Skeletal muscle satellite cell (primary cell): ENCODE measurements at regions not wholly inside any gene's neighbourhood (a gene's known extent, or its start where the extent isn't known, plus 50 kb on each side); places are given as distances from the start of the nearest gene placed in this dataset.
"Not testable (repeated sequence)": the region's sequence is repeated elsewhere in the genome, so short reads cannot be mapped to it uniquely, and the experiment has no call there.

Source experiments
- H3K27me3 ChIP-seq: 2 replicates; pipeline ENCODE4 v1.7.0; 2013; ENCODE audit warnings: low read length; ENCODE audit not compliant: control insufficient read depth, insufficient read depth
- H3K36me3 ChIP-seq: 2 replicates; pipeline ENCODE4 v1.7.0; 2013; ENCODE audit warnings: mild to moderate bottlenecking, control low read depth, low read length; ENCODE audit not compliant: insufficient read depth
- H3K4me1 ChIP-seq: 2 replicates; pipeline ENCODE4 v1.7.0; 2013; ENCODE audit warnings: low read length; ENCODE audit not compliant: control insufficient read depth, insufficient read depth
- H3K4me2 ChIP-seq: 2 replicates; pipeline ENCODE4 v1.7.0; 2013; ENCODE audit warnings: mild to moderate bottlenecking, low read length
- H3K4me3 ChIP-seq: 2 replicates; pipeline ENCODE4 v1.7.0; 2013; ENCODE audit warnings: low read length
- H3K9ac ChIP-seq: 2 replicates; pipeline ENCODE4 v1.7.0; 2013; ENCODE audit warnings: mild to moderate bottlenecking, low read depth, low read length, moderate library complexity
- H3K9me3 ChIP-seq: replicated peaks from 2 replicates; pipeline ENCODE4 v1.7.0; 2013; ENCODE audit warnings: mild to moderate bottlenecking, control low read depth, low read length

DNA sequence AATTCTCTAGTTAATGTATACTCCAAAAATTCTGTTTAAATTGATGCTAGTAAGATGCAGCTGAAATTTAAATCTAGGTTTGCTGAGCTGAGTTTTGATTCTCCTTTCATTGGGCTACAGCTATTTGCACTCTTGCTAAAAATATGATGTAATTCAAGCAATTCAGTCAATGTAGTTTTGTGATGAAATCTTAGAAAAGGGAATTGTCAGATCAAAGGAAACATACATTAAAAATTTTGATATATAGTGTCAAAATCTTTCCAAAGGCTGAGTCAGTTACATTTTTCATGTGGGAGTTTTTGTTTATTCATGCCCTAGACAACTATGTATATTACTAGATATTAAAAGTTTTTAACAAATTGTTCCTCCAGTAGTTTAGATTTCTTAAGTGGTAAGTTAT is 334.9 kb upstream of the DAB2 start:
- Histone ChIP-seq H3K9me3 (no peaks in the 10 kb centered on the region), H3K4me3 (no peak overlapping the region), H3K4me1 (peaks cover 55% of the 10 kb centered on the region), H3K36me3 (no peaks in the 10 kb centered on the region), H3K9ac (peak overlapping the region; percentile 84), H3K4me2 (peak overlapping the region; percentile 70), H3K27me3 (no peaks in the 10 kb centered on the region)

GRCh38 chr5:39758426-39758825 is 333.6 kb upstream of the DAB2 start:
- Histone ChIP-seq H3K4me2 (no peak overlapping the region), H3K9me3 (no peaks in the 10 kb centered on the region), H3K27me3 (no peaks in the 10 kb centered on the region), H3K36me3 (no peaks in the 10 kb centered on the region), H3K4me3 (no peak overlapping the region), H3K4me1 (peaks cover 55% of the 10 kb centered on the region), H3K9ac (no peak overlapping the region)

DNA sequence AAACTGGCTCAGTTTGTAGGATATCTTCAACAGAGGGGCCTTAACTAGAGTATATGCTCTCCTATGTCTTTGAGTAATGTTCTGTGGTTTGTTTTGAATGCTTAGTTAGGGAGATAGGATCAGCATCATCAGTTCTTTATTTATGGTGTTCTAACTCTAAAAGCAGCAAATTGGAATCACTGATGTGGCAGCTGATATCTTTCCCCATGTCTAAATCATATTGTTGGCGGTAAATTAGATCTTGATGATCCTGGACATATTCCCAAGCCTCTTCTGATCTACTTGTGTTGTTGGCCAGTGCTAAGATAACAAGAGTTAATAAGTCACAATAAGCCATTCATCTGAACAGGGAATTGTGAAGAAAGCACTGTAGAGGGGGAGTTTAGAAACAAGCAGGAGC is 332.4 kb upstream of the DAB2 start:
- H3K4me3 ChIP-seq = no peak overlapping the region
- H3K4me2 ChIP-seq = no peak overlapping the region
- no peaks in the 10 kb centered on the region for H3K36me3 ChIP-seq
- no peaks in the 10 kb centered on the region for H3K9me3 ChIP-seq
- H3K9ac ChIP-seq = no peak overlapping the region
- H3K27me3 ChIP-seq = no peaks in the 10 kb centered on the region
- peaks cover 55% of the 10 kb centered on the region for H3K4me1 ChIP-seq

DNA sequence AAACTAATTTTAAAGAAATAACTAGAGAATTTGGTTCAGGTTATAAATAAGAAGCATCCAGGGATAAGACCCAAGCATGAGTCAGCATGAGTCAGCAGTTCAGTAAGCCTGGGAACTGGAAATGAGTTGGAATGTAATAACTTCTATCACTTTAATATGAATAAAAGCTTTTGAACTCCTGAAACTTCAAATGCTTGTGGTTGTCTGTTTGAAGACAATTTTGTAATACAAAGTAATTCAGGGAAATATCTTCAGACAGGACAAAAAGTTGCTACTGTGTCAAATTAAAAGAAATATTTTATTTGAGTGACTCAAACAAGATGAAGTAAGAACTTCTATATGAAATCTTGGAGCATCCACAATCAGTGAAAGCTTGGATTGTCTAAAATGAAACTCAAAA is 331.2 kb upstream of the DAB2 start:
- Histone ChIP-seq H3K9me3 (no peaks in the 10 kb centered on the region), H3K27me3 (no peaks in the 10 kb centered on the region), H3K4me2 (peak overlapping the region; percentile 58), H3K9ac (peak overlapping the region; percentile 76), H3K36me3 (no peaks in the 10 kb centered on the region), H3K4me1 (peaks cover 46% of the 10 kb centered on the region), H3K4me3 (no peak overlapping the region)

DNA sequence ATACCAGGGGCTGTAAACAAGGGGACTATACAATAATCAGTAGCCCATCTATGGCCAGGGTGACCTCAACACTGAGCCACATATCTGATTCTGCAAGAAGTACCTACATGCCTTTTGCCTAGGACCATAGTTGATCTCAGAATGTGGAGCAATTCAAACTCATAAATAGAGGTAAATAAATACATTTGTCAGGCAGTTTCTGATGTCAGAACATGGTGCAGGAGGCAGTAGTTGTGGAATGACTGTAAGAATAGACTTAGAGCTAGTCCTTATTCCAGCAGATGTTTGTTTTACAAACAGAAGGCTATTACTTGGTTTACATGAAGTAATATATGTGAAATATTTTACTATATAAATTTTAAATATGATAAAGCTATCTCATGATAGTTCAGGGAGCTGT is 330.7 kb upstream of the DAB2 start:
- Histone ChIP-seq H3K9ac (peak overlapping the region; percentile 66), H3K27me3 (no peaks in the 10 kb centered on the region), H3K36me3 (no peaks in the 10 kb centered on the region), H3K4me3 (no peak overlapping the region), H3K4me1 (peaks cover 44% of the 10 kb centered on the region), H3K9me3 (no peaks in the 10 kb centered on the region), H3K4me2 (no peak overlapping the region)

GRCh38 chr5:39753747-39754146 is 329.0 kb upstream of the DAB2 start:
- H3K9ac ChIP-seq, H3K9me3 ChIP-seq, H3K4me2 ChIP-seq: not testable (repeated sequence)

GRCh38 chr5:39750661-39751060 is 325.9 kb upstream of the DAB2 start:
- H3K9ac ChIP-seq = no peak overlapping the region
- H3K4me3 ChIP-seq = no peak overlapping the region
- H3K27me3 ChIP-seq = no peaks in the 10 kb centered on the region
- H3K4me2 ChIP-seq = no peak overlapping the region
- H3K4me1 ChIP-seq = peaks cover 6% of the 10 kb centered on the region
- no peaks in the 10 kb centered on the region for H3K9me3 ChIP-seq
- no peaks in the 10 kb centered on the region for H3K36me3 ChIP-seq

More at GRCh38 chr5:39753747-39754146, 329.0 kb upstream of the DAB2 start:
- not testable (repeated sequence) for H3K4me3 ChIP-seq, H3K36me3 ChIP-seq, H3K27me3 ChIP-seq
- H3K4me1 ChIP-seq = peaks cover 27% of the 10 kb centered on the region

DNA sequence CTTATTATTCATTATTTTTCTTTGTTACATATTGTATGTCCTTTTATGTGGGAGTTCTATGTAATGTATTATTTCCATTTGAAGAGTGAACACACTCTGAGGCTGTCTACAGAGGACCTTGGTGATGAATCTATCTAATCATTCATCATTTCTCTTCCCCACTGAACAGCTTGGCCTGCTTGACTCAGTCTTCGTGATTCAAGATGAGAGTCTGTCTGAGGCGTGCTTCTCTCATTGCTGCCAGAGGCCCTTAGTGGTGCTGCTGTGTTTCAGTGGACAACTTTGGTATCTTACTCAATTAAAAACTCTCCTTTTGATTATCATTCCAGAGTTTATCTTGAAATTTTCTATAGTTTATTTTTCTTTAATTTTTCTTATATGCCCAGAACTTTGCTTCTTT is 318.1 kb upstream of the DAB2 start:
- H3K4me2 ChIP-seq = no peak overlapping the region
- no peaks in the 10 kb centered on the region for H3K4me1 ChIP-seq
- no peaks in the 10 kb centered on the region for H3K9me3 ChIP-seq
- no peak overlapping the region for H3K4me3 ChIP-seq
- H3K36me3 ChIP-seq = no peaks in the 10 kb centered on the region
- H3K9ac ChIP-seq = no peak overlapping the region
- H3K27me3 ChIP-seq = no peaks in the 10 kb centered on the region

DNA sequence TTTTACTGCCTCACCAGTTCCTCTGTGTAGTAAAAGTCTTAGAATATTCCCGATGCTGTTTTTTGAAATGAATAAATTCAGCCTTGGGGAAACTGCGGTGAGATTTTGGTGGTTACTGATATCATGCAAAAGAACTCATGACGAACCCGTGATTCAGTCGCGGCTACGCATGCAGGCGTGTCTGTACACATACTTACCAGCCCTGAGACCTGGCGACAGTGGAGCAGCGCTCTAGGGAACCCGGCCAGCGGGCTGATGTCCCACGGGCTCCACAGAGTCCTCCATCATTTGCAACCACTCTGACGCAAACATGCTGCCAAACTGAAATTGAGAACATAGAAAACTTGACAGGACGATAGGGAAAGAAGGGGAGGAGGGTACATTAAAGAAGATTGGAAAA is 315.6 kb upstream of the DAB2 start:
- Histone ChIP-seq H3K9me3 (no peaks in the 10 kb centered on the region), H3K36me3 (no peaks in the 10 kb centered on the region), H3K27me3 (no peaks in the 10 kb centered on the region), H3K4me3 (no peak overlapping the region), H3K4me2 (no peak overlapping the region), H3K4me1 (no peaks in the 10 kb centered on the region), H3K9ac (no peak overlapping the region)

- Histone ChIP-seq H3K9ac (no peak overlapping the region), H3K9me3 (no peaks in the 10 kb centered on the region), H3K4me2 (no peak overlapping the region), H3K4me1 (no peaks in the 10 kb centered on the region), H3K27me3 (no peaks in the 10 kb centered on the region), H3K4me3 (no peak overlapping the region), H3K36me3 (no peaks in the 10 kb centered on the region)
Measured at GRCh38 chr5:39732166-39732565, 307.4 kb upstream of the DAB2 start.

GRCh38 chr5:39730699-39731098 is 305.9 kb upstream of the DAB2 start:
- H3K4me1 ChIP-seq = no peaks in the 10 kb centered on the region
- no peaks in the 10 kb centered on the region for H3K9me3 ChIP-seq
- no peaks in the 10 kb centered on the region for H3K36me3 ChIP-seq
- H3K27me3 ChIP-seq = no peaks in the 10 kb centered on the region
- no peak overlapping the region for H3K4me2 ChIP-seq
- H3K9ac ChIP-seq = no peak overlapping the region
- no peak overlapping the region for H3K4me3 ChIP-seq

- H3K9me3 ChIP-seq = no peaks in the 10 kb centered on the region
- H3K9ac ChIP-seq = no peak overlapping the region
- no peaks in the 10 kb centered on the region for H3K27me3 ChIP-seq
- H3K4me1 ChIP-seq = no peaks in the 10 kb centered on the region
- H3K4me2 ChIP-seq = no peak overlapping the region
- H3K36me3 ChIP-seq = no peaks in the 10 kb centered on the region
- no peak overlapping the region for H3K4me3 ChIP-seq
Measured at GRCh38 chr5:39730006-39730405, 305.2 kb upstream of the DAB2 start.
